Stimulated activated CD4-positive, alpha-beta T cell treated with anti-CD3 and anti-CD28 coated beads, TNF-alpha, amount 100 ng/mL, for 48 hours (primary cell): ENCODE measurements at regions not wholly inside any gene's neighbourhood (a gene's known extent, or its start where the extent isn't known, plus 50 kb on each side); places are given as distances from the start of the nearest gene placed in this dataset.

Source experiments
- DNase-seq, 3 donors: peaks; one replicate each; pipeline ENCODE4 v3.0.0-alpha.2; 2020; ENCODE audit warnings: low read depth in 3 of 3

DNA sequence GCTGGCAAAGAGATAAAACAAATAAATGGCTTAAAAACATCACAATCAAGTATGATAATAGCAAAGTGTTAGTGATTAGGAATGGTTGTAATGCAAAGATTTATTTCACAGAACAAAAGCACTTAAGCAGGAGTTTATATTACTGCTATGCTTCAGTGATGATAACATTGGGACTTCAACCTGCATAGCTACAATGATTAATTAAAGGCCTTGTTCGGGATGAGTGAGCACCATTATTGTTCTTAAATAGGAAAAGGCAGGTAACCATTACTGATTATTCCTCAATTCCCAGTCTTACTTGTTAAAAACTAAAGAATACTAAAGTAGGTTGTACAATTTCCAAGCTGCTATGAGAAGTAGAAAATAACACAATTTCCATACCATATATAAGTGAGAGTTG is 1247.5 kb upstream of the CDH8 start:
- no peak for DNase-seq

DNA sequence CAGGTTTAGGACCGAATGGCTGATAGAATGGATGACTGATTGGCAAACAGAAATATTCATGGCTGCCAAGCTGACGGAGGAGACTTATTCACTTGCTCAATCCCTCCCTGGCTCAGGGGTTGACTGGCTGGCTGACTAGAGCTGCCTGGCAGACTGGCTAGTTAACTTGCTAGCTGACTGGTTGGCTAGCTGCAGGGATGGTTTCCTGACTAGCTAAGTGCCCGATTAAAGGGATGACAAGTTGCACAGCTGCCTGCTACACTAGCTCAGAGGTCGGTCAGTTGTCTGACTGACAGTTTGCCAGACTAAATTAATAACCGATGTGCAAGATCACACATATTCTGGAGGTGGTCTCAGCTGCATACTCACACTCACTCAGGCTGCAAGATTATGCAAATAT is 1208.4 kb upstream of the CDH8 start:
- DNase-seq: no peak

DNA sequence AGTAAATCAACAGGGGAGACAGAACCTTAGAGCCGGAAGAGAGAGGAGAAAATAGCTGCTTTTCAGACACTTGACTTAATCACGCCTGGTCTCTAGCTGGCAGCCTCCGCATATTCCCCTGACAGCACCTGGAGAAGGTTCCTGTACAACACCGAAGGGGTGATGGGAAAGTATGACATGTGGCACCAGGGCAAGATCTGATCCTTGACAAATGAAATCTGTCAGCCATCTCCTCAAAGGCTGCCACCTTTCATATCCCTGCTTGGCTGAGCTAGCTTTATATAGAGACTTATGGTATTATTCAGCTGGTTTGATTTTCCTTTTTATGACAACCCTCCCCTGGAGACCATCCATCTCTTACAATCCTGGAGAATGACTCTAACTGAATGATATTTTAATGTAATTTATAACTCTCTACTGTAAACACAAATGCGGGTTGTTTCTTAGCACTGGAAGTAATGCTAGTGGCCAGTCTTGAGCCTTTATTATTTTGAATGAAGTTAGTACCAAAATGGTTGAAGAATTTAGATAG is 1205.3 kb upstream of the CDH8 start:
- DNase-seq: no peak

DNA sequence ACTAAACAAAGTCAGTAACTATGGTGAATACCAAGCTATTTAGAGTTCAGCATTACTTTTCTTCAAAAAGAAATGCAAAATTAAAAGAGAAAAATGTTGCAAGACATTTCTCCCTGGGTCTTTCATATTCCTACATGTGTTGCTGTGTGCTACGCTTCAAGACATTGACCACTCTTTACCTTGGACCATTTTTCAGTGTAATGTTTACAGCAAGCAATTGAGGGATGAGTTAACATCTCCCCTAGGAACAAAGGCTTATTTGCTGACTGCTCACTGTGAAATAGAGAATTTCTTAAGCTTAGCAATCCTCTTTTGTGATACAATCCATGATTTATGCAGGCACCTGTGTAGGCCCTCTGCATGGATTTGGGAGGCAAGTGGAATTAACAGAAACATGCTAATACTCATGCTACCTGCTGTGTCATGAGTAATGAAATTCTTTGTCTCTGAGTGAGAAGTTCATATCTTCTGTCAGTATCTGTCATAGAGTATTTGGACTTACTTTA is 1202.9 kb upstream of the CDH8 start:
- DNase-seq: no peak

DNA sequence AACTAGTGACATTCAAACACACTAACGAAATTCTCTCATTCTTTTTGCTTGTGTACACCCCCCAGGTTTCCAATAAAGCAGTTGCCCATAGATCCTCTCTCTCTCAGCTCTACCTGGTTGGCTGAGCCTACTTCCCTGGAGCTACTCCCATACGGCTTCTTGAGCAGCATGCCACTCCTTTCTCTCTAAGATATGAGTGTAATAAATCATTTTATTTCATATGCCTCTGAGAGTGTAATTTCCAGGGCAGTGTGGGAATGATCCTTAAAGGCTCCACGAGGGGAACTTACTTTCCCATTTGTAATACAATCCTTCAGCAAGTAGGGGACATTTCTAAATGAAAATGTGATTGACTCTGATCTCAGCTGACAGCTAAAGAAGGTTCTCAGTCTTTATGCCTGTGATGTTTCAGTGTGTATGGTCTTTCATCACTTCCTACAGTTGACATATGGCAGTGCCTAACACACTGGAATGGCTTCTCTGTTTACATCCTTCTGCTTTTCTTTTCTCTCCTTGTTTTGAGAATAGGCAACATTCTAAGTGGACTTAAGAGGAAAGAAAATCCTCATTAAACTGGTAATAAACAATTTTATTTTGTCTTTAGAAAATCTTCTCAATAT is 1194.3 kb upstream of the CDH8 start:
- DNase-seq: no peak

DNA sequence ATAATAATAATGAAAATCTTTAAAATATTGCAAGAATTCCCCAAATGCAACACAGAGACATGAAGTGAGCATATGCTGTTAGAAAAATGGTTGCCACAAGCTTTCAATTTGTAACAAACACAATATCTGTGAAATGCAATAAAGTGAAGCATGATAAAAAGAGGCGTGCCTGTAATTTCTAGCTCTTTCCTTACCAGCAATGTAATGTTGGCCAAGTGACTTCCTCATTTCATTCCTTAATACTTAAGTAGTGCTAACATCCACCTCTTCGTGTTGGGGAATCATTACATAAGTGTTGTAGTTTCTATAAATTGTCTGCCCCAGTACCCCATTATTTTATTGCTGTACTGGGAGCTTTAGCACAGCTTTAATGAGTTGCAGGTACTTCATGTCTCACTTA is 1192.0 kb upstream of the CDH8 start:
- DNase-seq: no peak

DNA sequence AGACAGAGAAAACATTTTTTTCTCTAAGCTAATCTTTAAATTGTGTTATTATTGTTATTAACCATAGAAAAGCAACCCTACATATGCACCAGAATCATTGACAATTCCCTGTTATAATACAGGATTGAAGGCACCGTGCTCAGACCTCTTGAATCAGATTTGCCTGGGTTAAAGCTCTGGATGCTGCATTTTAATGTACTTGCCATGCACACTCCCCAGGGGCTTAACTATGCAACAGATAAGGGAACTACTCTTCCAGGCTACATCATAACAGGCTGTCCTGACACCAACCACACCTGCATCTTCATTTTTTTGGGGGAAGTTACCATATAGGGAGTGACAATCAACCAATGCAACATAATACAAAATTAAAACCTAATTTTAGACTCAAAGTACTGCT is 1187.6 kb upstream of the CDH8 start:
- no peak for DNase-seq

DNA sequence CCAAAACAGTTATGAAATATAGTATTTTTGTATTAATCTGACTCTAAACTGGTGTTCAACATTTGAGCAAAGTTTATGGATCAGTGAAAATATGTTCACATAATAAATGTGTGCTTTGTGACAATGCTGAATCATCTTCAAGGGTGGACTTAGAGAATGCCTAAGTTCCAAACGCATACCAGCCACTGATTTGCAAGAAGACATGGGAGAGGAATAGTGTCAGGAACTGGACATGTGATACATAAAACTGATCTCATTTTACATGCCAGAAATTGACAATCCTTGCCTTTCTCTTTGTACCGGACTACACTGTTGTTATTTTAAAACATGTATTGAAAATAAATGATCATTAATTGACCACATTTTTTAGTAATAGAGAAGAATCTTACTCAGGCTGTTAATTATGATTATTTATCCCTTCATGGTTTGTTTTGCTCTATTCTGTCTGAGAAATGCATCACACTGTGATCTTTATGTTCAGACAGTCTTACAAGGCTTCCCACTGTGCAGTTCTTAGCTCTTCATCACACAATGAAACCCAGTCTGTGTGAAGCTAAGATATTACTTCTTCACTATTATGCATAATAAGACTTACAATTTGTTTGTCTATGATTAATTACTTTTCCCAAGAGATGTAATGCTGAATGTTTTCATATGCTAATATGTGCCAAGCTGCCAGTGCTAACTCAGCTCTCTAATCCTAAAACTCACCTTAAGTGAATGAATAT is 1180.6 kb upstream of the CDH8 start:
- no peak for DNase-seq

DNA sequence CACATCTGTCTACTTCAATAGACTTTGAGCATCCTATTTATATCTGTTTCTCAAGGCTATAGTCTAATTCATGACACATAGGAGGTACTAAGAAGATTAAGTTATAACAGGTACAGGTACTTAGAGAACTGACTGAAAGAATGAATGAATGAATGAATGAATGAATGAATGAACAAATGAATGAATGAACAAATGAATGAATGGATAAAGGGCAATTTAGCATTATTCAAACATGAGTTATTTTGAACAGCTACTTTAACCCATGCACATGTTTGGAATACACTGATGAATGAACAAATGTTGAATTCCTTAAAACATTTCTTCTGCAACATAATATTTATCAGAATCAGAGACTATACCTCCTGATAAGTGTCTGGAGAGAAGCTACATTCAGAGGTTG is 1165.6 kb upstream of the CDH8 start:
- no peak for DNase-seq

DNA sequence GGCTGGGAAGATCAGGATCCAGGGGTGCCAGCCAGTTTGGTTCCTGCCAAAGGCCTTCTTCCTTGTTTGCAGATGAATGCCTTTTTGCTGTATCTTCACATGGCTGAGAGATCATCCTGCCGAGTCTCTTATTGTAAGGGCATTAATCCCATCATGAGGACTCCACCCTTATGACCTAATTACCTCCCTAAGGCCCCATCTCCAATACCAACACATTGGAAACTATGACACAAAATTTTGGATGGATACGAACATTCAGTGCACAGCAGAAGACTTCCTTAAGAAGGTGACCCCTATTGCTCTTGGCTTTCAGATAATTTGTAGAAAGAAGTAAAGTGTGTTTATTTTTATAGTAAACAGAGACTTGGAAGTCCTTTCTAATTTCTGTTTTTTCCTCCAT is 1164.7 kb upstream of the CDH8 start:
- DNase-seq: no peak

DNA sequence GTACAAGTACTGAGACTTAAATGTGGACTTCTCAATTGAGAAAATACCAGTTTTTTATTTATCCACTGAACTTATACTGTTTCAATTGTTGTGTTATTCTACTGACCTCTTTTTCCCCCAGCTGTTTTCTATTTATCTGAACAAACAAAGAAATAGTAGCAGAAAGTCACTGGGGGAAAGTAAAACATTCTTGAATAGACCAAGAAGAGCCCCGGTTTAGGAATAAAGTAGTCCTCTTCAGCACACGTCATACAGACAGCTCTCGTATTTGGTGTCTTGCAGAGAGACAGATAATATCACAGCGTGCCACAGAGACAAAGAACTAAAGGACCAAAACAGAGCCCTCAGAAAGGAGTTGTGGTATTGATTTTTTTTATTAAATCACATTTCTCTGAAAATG is 1159.1 kb upstream of the CDH8 start:
- DNase-seq: no peak

DNA sequence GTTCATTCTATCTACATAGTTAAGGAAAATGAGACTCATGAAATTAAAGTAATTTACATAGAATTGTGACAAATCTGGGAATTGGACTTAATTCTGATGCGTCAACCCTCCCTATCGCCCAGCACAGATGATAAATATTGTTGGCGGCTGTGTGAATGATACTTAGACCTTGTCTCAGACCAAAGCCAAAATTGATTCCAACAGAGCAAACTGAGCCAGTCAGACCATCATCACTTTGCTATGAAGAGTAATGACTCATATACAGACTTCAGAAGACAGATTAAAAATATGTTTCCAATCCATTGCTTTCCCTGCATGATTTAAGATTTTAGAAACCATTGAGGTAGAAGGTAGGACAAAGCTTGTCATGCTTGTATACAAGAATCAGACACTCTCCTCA is 1156.7 kb upstream of the CDH8 start:
- DNase-seq: no peak

DNA sequence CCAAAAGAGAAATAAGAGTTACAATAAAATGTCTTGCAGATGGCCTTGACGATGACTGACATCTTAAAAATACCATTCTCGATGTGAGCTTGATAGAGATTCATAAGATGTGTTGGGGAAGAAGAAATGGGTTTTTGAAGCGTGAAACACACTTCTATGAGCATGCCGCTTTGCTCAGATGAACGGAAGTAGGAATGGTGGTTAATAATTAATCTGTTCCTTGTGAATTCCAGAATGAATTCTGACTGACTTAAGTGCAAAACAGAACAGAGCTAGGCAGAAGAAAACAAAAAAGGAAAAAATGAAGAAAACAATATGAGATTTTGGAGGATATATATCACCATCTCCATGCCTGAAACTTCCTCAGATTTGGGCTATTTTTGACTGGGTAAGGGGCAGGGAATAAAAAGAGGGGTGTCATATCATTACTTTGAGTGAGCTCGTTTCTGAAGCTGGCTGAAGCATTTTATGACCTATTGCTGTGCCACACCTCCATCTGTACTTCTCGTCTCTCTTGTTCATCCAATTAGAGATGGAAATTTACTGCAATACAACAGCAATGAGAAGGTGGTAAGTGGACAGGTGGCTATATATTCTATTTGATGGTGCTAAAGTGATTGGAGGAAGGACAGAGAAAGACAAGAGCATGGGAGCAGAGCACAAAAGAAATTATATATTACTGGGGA is 1152.0 kb upstream of the CDH8 start:
- DNase-seq: no peak

DNA sequence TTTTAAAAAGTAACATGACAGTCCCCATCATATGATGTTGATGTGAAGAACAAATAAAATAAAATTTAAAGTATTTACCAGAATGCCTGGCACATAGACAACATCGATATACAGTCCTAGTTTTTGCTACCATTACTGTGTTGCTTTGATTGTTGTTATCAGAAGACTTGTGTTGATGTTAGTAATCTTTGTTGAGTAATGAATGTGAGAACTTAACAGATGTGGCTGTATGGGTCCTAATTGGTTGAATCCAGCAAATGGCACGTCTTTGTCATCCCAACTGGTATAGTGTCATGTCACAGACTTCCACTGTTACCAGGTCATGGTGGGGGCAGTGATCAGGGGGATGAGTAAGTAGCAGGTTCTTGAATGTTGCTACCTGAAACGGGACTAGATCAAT is 1151.4 kb upstream of the CDH8 start:
- DNase-seq: no peak

DNA sequence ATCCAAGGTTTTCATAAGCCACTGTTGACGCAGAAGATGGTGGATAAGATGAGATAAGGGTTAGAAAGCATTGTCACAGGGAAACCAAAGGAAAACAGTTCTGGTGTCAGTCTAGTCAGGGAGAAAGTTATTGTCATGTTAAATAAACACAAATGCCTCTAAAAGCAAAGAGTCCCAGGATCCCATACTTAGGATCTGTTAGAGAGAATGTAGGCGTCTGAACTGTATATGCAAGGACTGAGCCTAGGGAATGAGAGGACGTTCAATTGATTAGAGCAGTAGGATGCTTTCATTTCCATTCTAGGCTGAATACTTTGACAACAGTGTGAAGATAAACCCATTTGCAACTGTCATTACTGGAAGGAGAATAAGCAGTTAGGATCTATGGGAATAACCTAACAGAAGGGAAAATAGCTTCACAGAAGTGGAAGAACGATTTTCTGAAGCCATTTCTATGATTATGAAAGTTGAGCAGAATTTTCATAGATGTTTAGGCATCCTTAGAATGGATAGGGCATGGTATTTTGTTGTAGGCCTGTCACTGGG is 1149.1 kb upstream of the CDH8 start:
- DNase-seq: no peak

DNA sequence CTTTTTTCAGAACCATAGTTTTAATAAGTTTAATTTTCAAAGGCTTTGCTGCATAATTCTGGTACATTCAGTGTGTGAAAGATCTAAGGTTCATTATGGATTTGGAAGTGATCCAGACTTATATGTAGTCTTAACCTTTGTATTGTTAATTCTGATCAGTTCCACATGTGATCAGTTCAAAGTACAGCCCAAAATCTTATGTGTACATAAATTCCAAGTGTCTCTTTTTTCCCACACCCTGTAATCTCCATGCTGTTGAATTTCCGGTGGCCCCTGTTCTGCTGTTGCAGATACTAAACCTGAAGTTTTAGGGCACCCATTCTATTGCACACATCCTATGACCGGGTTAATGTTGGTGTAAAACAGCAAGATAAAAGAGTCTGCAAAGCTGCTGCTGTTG is 1147.5 kb upstream of the CDH8 start:
- DNase-seq: no peak

DNA sequence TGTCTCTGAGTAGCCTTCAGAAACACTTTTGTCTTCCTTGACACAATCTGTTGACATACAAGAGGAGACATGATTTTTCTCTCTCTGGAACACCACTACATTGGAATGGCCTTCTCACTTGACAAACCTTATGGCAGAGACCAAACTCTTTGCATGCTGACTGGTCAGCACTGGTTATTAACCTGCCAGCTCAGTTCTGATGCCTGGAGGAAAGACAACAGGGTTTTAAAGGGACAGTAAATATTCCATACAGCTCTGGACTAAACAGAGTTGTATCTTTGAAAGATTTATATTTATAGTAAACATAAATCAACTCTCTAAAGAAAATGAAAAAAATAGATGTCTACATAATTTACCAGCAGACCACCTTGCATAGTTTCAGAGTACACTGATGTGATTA is 1139.1 kb upstream of the CDH8 start:
- DNase-seq: no peak

DNA sequence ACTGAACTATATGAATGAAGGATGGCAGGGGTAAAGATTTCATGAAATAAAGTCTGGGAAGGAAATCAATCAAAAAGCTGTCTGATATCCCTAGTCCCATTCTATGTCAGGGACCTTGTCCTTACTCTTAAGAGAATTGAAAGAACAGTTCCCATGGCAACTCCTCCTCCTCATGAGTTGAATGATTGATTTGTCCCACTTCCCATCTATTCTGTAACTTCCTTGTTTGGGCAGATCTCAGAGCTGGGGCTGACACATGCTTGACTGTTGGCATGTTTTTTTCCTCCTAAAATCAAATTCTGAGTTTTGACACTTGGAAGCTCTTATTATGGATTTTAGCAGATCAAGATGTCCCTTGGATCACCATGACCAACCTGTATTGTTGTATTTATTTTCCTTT is 1138.6 kb upstream of the CDH8 start:
- no peak for DNase-seq

DNA sequence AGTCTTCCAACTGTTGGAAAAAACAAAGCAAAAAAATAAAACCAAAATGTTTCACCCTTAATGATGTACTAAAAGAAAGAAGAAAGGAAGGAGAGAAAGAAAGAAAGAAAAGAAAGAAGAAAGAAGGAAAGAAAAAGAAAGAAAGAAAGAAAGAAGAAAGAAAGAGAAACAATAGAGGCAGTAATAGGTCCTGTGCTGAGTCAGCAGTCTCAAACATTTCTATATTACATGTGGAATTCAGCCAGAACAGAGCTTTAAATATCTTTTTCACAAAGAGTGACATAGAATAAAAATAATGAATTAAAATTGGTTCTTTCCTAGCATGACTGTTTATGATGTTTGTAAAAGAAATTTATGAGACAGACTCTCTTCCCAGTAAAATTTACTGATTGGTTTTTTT is 1135.3 kb upstream of the CDH8 start:
- no peak for DNase-seq

DNA sequence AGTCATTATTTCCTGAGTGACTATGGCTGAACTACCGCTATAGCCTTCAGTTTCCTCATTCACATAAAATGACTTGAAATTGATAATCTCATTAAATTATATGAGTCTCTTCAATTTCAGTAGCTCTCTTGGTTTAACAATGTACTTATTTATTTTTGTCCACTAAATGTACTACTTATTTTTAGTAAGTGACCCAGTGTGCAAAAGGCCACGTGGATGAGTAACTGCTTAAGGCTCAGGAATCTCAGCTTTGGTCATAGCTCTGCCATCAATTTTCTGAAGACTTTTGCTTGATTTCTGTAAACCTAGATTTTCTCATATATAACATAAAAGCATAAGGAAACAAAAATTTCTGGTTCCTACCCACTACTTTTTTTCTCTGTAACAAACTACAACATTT is 1132.9 kb upstream of the CDH8 start:
- no peak for DNase-seq

DNA sequence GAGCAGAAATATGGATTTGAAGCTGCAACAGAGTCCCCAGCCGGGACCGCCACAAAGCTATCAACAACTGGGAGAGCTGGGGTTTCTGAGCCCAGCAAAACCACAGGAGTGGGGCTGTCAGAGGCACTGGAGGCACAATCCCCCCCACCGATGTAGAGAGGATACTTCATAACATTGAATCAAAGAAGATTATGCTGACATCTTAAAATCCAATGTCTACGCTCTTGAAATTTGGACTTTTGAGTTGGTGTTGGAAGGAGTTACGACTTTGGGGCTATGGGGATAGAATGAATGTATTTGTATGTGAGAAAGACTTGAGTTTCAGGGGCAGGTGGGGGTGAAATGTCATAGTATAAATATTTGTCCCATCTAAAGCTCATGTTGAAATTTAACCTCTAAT is 1121.6 kb upstream of the CDH8 start:
- DNase-seq: no peak

DNA sequence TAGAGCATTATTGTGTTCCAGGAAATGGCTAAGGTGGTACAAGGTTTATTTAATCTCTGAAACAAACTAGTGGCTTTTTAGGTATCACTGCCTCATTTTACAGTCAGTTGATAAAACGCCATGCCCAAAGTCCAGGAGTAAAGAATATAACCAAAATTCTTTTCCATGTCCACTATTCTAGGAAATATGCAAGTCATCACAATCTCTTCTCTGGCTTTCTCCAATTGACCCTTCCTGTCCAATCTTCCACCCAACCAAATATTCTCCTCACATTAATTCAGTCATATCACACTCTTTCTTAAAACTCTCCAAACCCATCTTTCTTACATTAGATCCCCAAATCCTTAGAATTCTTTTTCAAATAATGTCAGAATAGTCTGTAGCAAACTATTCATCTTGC is 1110.0 kb upstream of the CDH8 start:
- DNase-seq: no peak

DNA sequence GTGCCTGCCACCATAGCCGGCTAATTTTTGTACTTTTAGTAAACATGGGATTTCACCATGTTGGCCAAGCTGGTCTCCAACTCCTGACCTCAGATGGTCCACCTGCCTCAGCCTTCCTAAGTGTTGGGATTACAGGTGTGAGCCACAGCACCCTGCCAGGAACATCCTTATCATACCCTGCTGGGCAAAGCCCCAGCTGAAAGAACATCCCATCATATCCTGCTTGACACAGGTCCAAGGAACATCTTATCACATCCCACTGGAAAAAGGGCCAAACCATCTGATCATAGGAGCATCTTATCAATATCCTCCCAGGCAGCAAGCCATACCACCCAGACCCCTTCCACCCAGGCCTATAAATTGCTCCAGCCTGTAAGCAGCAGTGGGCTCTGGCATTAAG is 1109.2 kb upstream of the CDH8 start:
- no peak for DNase-seq
